DOHH2 (cell line): ENCODE measurements at regions not wholly inside any gene's neighbourhood (a gene's known extent, or its start where the extent isn't known, plus 50 kb on each side); places are given as distances from the start of the nearest gene placed in this dataset.

ENCODE experiments used
- CTCF ChIP-seq: fragments of 200-600 bp; sonication (generic); IDR thresholded peaks from one replicate; pipeline ENCODE4 v1.5.1; 2014; ENCODE audit warnings: antibody characterized with exemption, mild to moderate bottlenecking, low read depth, low read length; ENCODE audit not compliant: poor library complexity, severe bottlenecking
- EZH2phosphoT487 ChIP-seq: fragments of 200-600 bp; sonication (generic); IDR thresholded peaks from 2 replicates; pipeline ENCODE4 v1.6.1; 2017; ENCODE audit warnings: borderline replicate concordance, mild to moderate bottlenecking, antibody characterized with exemption, low read length, moderate library complexity, mixed read lengths

- TF ChIP-seq CTCF, result no peak
- TF ChIP-seq EZH2phosphoT487, result no peak
These were observed 79.3 kb upstream of the TBC1D3K start for GRCh38 chr17:37844977-37845293.
